GM19468 (cell line): ENCODE measurements at regions not wholly inside any gene's neighbourhood (a gene's known extent, or its start where the extent isn't known, plus 50 kb on each side); places are given as distances from the start of the nearest gene placed in this dataset.
A peak's percentile ranks its signal among the peaks of the same experiment; 100 is the strongest.

Source experiments
- ATAC-seq: cut with Tn5 transposase; IDR thresholded peaks from one replicate; pipeline ENCODE4 v1.9.1; 2021; ENCODE audit warnings: mild to moderate bottlenecking, moderate library complexity, moderate number of reproducible peaks; ENCODE audit not compliant: unreplicated experiment; ENCODE audit errors: extremely low read depth

GRCh38 chr3:72320095-72320954, 527.9 kb downstream of the SHQ1 start:
- no peak for ATAC-seq

- ATAC-seq, result no peak
These were observed 528.8 kb downstream of the SHQ1 start for GRCh38 chr3:72319194-72320094.

DNA sequence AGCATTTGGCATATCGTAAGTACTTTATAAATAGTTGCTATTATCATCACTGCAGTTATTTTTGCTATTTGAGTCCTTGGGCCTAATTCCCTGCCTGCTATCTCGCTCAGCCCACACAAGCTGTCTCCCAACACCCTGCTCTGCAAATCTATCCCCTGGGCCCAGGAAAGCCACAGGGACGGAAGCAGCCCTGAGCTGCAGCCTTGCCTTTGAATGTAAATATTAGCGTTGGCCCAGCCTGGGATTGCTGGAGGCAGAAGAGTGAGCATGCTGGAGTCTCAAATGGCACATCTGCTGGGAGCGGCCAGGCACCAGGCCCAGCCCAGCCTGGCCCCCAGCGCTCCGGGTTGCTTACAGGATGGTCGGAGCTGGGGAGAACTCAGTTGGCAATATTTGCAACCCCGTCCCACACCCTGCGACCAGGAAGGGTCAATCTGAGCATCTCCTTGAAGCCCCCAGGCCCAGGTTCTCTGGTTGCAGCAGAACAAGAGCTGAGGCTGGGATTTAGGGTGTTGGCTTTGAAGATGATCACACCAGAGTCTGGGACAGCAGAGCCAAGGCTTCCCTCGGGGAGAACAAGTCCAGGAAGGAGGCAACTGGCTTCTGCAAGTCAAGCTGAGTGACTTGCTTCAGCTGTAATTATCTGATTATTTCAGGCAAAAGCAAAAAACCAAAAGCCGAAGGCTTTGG, 529.6 kb downstream of the SHQ1 start:
- ATAC-seq, result no peak

DNA sequence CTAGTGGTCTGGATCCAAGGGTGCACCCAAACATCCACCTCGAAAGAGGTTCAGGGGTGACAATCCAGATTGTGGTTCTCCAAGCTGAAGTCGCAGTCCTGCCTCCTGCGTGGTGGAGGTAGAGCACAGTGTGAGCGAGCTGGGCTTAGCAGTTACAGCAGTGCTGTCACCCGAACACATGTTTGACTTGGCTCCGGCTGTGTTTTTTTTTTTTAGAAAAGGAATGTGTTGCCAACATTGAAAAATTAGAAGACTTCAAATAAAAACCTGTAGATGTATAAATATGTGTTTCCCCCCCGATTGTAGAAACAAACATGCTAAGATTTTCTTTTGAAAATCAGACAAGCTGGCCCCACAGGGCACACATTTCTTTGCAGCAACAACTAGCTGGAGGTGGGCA, 530.8 kb downstream of the SHQ1 start:
- ATAC-seq, result no peak

- no peak for ATAC-seq
These were observed 531.6 kb downstream of the SHQ1 start for GRCh38 chr3:72316501-72317279.

- ATAC-seq, result no peak
These were observed 528.4 kb upstream of the PROK2 start for GRCh38 chr3:72313308-72313707.

- no peak for ATAC-seq
These were observed 527.4 kb upstream of the PROK2 start for GRCh38 chr3:72312339-72312738.

GRCh38 chr3:72311425-72311824, 526.5 kb upstream of the PROK2 start:
- ATAC-seq, result no peak

DNA sequence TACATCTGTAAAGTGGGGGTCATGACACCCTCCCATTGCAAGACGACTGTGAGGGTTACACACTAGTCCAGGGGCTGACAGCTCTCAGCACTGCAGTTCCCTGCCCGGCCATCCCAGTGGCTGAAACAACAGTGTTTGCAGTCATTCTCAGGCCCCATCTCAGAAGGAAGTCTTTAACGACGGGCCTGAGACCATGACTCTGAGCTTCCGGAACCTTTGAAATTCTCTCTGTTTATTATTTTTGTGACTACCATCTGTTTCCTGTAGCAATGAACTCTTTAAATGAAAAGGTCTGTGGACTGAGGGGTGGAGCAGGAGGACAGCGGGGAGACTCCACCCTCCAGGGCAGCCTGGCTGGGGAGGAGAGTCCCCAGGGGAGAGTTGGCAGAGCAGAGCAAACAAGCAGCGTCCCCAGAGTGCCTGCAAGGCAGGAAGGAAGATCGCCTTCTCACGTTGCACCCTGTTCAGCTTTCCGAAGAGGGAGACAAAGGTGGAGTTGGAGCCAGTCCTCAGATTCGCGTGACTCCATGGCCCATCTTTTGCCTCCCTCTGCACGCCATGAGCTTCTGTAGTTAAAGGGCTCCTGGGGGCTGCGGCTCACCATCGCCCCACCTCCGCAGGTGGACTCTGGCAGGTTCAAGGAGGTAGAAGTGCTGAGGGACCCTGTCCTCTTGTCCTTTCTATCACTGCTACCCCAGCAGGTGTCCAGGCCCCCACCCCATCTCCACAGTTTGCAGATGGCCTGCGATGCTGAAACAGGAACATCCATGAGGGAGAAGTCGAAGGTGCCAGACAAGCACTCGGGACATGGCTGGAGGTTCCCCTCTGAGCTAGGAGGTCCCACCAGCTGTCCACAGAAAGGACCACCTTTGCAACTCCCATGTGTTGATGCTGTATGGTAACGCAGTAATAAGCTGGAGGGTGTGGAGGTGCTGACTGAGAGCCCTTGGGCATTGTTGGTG, 525.8 kb upstream of the PROK2 start:
- ATAC-seq, result peak; percentile 89

- no peak for ATAC-seq
These were observed 524.9 kb upstream of the PROK2 start for GRCh38 chr3:72309661-72310418.

- ATAC-seq, result no peak
These were observed 523.7 kb upstream of the PROK2 start for GRCh38 chr3:72308641-72309040.

- ATAC-seq, result no peak
These were observed 522.6 kb upstream of the PROK2 start for GRCh38 chr3:72307438-72308115.

- no peak for ATAC-seq
These were observed 521.9 kb upstream of the PROK2 start for GRCh38 chr3:72306800-72307341.

DNA sequence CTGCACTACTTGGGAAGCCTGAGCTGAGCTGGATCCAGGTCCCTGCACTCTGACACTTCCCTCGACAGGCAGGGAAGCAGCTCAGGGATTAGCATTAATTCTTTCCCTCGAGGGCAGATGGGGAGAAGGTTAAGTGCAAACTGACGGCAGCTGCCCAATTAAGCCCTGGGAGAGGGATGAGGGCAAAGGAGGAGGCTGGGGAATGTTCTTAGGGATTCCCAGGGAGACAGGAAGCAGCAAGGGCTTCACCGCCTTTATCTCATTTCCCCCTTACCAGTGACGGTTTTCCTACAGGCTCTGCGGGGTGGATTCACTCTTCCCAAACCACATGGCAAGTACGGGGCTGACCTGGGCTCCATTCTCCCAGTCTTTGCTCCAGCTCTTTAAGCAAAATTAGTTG, 519.0 kb upstream of the PROK2 start:
- ATAC-seq, result no peak

GRCh38 chr3:72301779-72302178, 516.8 kb upstream of the PROK2 start:
- no peak for ATAC-seq

DNA sequence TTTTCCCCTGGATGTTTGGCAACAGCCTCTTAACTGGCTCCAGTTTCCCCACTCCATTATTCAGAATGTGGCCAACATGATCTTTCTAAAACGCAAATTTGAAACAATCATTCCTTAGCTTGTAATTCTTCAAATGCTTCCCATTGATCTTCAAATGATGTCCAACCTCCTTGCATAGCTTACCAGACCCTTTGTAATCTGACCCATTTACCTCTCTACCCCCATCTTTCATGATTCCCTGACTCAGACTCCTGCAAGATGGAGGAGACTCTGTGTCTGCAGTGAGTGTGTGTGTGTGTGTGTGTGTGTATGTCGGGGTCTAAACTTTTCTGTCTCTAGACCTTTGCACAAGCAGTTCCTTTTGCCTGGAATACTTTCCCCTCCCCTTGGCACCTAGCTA, 515.7 kb upstream of the PROK2 start:
- no peak for ATAC-seq

DNA sequence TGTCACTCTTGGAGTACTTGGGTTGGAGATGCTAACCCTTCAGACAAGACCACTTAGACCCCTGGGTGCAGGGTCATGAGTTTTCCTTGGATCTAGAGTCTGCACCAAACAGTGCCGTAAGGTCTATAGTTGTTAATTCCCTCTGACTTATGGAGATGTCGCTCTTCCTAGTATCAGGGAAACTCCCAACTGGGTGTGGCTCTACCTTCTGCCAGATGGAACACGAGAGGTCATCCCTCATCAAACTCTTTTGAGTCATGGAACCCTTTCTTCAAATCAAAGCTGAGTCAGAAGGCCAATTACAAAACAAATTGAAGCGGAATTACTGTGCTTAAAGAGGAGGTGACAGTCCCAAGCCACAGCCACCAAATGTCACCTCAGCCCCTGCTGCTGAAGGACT, 514.9 kb upstream of the PROK2 start:
- ATAC-seq, result no peak
